ENCODE measurements at regions not wholly inside any gene's neighbourhood (a gene's known extent, or its start where the extent isn't known, plus 50 kb on each side); places are given as distances from the start of the nearest gene placed in this dataset.

DNA sequence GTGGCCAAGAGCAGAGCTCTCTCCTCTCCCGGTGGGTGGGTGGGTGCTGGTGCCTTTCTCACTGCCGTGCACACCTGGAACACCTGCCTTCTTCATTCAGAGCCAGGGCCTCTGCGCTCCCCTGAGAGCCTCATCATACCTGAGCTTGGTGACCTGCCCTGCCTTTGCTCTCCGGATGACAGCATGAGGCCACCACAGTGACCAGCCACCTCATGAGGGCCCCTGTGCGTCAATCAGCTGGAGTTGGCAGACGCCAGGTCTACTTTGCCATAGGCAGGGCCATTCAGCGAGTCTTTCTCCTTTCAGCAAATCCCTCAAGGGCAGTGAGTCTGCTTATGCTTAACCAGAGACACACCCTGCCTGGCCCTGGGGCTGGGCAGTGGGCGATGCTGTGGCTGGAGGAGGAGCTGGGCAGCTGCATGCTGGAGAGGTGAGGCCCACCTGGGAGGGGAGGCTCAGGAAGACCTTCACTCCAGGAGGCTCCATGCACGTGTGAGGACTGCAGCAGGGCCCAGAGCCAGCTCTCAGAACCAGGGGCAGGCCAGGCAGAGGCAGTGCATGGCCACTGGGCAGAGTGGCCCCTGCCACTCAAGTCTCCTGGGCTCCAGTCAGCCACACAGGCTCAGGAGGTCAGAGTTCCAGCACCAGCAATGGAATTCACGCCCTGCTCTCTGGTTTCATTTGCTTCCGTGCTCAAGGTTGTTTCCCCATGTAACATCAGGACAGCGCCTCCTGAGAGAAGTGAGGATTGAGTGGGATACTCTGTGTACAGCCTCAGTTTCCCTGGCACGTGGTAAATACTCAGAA, 417.5 kb upstream of the MYT1L start:
- no peak overlapping the region for H2BK15ac ChIP-seq (ENCODE audit: low read length)
- no peak overlapping the region for H4K91ac ChIP-seq (replicated peaks; ENCODE audit: insufficient read length, low read length)
- no peak overlapping the region for H3K14ac ChIP-seq (ENCODE audit: insufficient read length)
- H2BK120ac ChIP-seq (replicated peaks; ENCODE audit: low read depth, low read length), result no peak overlapping the region
- no peak overlapping the region for H3K4me3 ChIP-seq (ENCODE audit: extremely low read depth in 1 of 4, insufficient read depth in 2 of 4, low read depth in 3 of 4, low read length in 4 of 4)
- H2AK5ac ChIP-seq (ENCODE audit: low read depth, low read length), result no peak overlapping the region
- H3K4ac ChIP-seq (replicated peaks; ENCODE audit: insufficient read length, low read depth, low read length), result no peak overlapping the region
- H3K27me3 ChIP-seq (replicated peaks in 1 of 4; ENCODE audit: control insufficient read depth in 3 of 4, extremely low read depth in 1 of 4, insufficient read depth in 3 of 4, low read length in 3 of 4), result no peaks in the 10 kb centered on the region
- H3K4me2 ChIP-seq (ENCODE audit: insufficient read depth in 1 of 2, low read depth in 2 of 2, low read length in 2 of 2), result no peak overlapping the region
- H2AFZ ChIP-seq (ENCODE audit: low read length), result no peak overlapping the region
- no peak overlapping the region for H2BK12ac ChIP-seq (ENCODE audit: low read depth, low read length)
- H3K9ac ChIP-seq (replicated peaks in 1 of 4; ENCODE audit: extremely low read depth in 1 of 4, low read depth in 3 of 4, low read length in 3 of 4), result no peak overlapping the region
- CTCF ChIA-PET (ENCODE audit: partially characterized antibody), result no interaction called here
- no peaks in the 10 kb centered on the region for H3K79me2 ChIP-seq (ENCODE audit: control insufficient read depth in 1 of 2, insufficient read depth in 2 of 2, low read length in 2 of 2)
- WGBS, 2 experiments (ENCODE audit: extremely low coverage in 1 of 2, insufficient coverage in 1 of 2, insufficient read length in 1 of 2, insufficient replicate concordance in 2 of 2, low coverage in 1 of 2, low lambda C conversion rate in 2 of 2, missing lambda C conversion rate in 1 of 2), result 82% methylated on average over 13 of the region's 13 CpGs; no CpG with 5 or more reads in 1 of the 2 experiments
- H4K8ac ChIP-seq (ENCODE audit: extremely low read depth, insufficient read depth, low read length), result no peak overlapping the region
- DNase-seq (ENCODE audit: low read depth in 1 of 2, low spot score in 2 of 2) (no peak), FAIRE-seq (no peak)
- no peak overlapping the region for H3K56ac ChIP-seq (replicated peaks; ENCODE audit: insufficient read length, low read depth, low read length)
- POLR2A ChIA-PET (ENCODE audit: partially characterized antibody), result no interaction called here
- no peak overlapping the region for H2BK20ac ChIP-seq (ENCODE audit: low read length)
- H3K23me2 ChIP-seq (ENCODE audit: low read depth, low read length), result peaks cover 8% of the 10 kb centered on the region; the same call in 1 of the 2 replicates
- no peaks in the 10 kb centered on the region for H3K79me1 ChIP-seq (ENCODE audit: low read depth, low read length)
- H3K18ac ChIP-seq (ENCODE audit: extremely low read depth, low read length), result no peak overlapping the region
- H3K36me3 ChIP-seq (ENCODE audit: control insufficient read depth in 2 of 4, insufficient read depth in 4 of 4, low read length in 3 of 4), result no peaks in the 10 kb centered on the region
- no peak overlapping the region for H2BK5ac ChIP-seq (ENCODE audit: low read depth, low read length)
- H3K27ac ChIP-seq (ENCODE audit: low read depth, low read length), result no peak overlapping the region
- peaks cover 3 to 10% of the 10 kb centered on the region in 2 experiments for H3K9me3 ChIP-seq (ENCODE audit: insufficient read depth in 2 of 2, low read depth in 1 of 2, low read length in 1 of 2)
- no peak overlapping the region for H3K23ac ChIP-seq (ENCODE audit: insufficient read length)
- H3K4me1 ChIP-seq (replicated peaks in 1 of 4; ENCODE audit: control insufficient read depth in 3 of 4, insufficient read depth in 4 of 4, low read length in 3 of 4), result no peaks in the 10 kb centered on the region
- no peak overlapping the region for H4K5ac ChIP-seq (ENCODE audit: insufficient read length, low read depth, low read length)
- H4K20me1 ChIP-seq (replicated peaks in 1 of 2; ENCODE audit: control insufficient read depth in 1 of 2, insufficient read depth in 2 of 2, low read length in 2 of 2), result peaks cover 0 to 5% of the 10 kb centered on the region in 2 experiments
- TF ChIP-seq JUND (IDR thresholded peaks at IDR 0.05; ENCODE audit: low read length) (no peak), CHD2 (IDR thresholded peaks at IDR 0.05; ENCODE audit: low read length) (no peak), POLR2AphosphoS5 (IDR thresholded peaks at IDR 0.05; ENCODE audit: low read depth, low read length) (no peak), SAP30 (IDR thresholded peaks at IDR 0.05; ENCODE audit: insufficient read depth, insufficient replicate concordance, low read length) (no peak), FOSL1 (IDR thresholded peaks at IDR 0.05; ENCODE audit: insufficient read depth, low read depth, low read length) (no peak), CEBPB (IDR thresholded peaks at IDR 0.05; ENCODE audit: low read depth, low read length) (no peak), GABPA (IDR thresholded peaks at IDR 0.05; ENCODE audit: borderline replicate concordance, insufficient read depth, low read length) (no peak), TAF7 (optimal IDR thresholded peaks at IDR 0.05; ENCODE audit: borderline replicate concordance, low read depth, low read length) (no peak), RFX5 (IDR thresholded peaks at IDR 0.05; ENCODE audit: borderline replicate concordance, low read depth, low read length) (no peak), SP2 (IDR thresholded peaks at IDR 0.05; ENCODE audit: low read length) (no peak), CBX8 (IDR thresholded peaks at IDR 0.05; ENCODE audit: borderline replicate concordance, low read depth, low read length) (no peak), RAD21 (IDR thresholded peaks at IDR 0.05 in 1 of 2, conservative IDR thresholded peaks at IDR 0.05 in 1 of 2; ENCODE audit: low read depth in 2 of 2, low read length in 2 of 2) (no peak), TCF12 (IDR thresholded peaks at IDR 0.05; ENCODE audit: low read depth, low read length) (no peak)

All from H1 (cell line).